Caco-2 (cell line): ENCODE measurements at regions not wholly inside any gene's neighbourhood (a gene's known extent, or its start where the extent isn't known, plus 50 kb on each side); places are given as distances from the start of the nearest gene placed in this dataset.
A peak's percentile ranks its signal among the peaks of the same experiment; 100 is the strongest.

Source experiments
- BruUV-seq: library from RNA; stranded (reverse); fragments of 400-500 nt; replicated peaks from 2 replicates; lab custom pipeline; 2021; lab: Mats Ljungman, UMichigan
- CTCF ChIA-PET: fragments of 300-600 bp; sonication (Branson Sonifier 250); formaldehyde crosslinking; loops from one replicate; lab custom pipeline; 2022; ENCODE audit warnings: antibody characterized with exemption; lab: Charles Lee
- POLR2A ChIA-PET: fragments of 300-600 bp; sonication (Branson Sonifier 250); formaldehyde crosslinking; loops from one replicate; lab custom pipeline; 2022; ENCODE audit warnings: antibody characterized with exemption; lab: Charles Lee
- DNase-seq, 2 experiments: peaks; one replicate each; pipeline versions ENCODE4 v3.0.0 to v3.0.0-alpha.2; 2020 to 2022
- H3K27me3 ChIP-seq: replicated peaks from 2 replicates; pipeline ENCODE4 v1.6.0; 2011; ENCODE audit warnings: low read length; ENCODE audit not compliant: control insufficient read depth, insufficient read depth
- H3K36me3 ChIP-seq: 2 replicates; pipeline ENCODE4 v1.5.1; 2011; ENCODE audit warnings: low read length; ENCODE audit not compliant: control insufficient read depth, insufficient read depth
- H3K4me1 ChIP-seq: fragments of 250-450 bp; sonication (Bioruptor Pico); 2 replicates; pipeline ENCODE4 v1.5.1; 2020; ENCODE audit warnings: mild to moderate bottlenecking
- H3K4me3 ChIP-seq: 2 replicates; pipeline ENCODE4 v1.5.1; 2011; ENCODE audit warnings: low read depth, mild to moderate bottlenecking, control low read depth, low read length
- H3K9me3 ChIP-seq: fragments of 250-450 bp; sonication (Bioruptor Pico); 2 replicates; pipeline ENCODE4 v1.5.1; 2020; ENCODE audit warnings: mild to moderate bottlenecking, moderate library complexity
- H3K27ac Mint-ChIP-seq: one replicate; pipeline ENCODE4 v1.8.0; 2022; ENCODE audit warnings: mixed read lengths; ENCODE audit not compliant: unreplicated experiment
- H3K27me3 Mint-ChIP-seq: one replicate; pipeline ENCODE4 v1.8.0; 2022; ENCODE audit warnings: mixed read lengths; ENCODE audit not compliant: insufficient read depth, unreplicated experiment
- H3K36me3 Mint-ChIP-seq: one replicate; pipeline ENCODE4 v1.8.0; 2022; ENCODE audit warnings: mild to moderate bottlenecking, mixed read lengths; ENCODE audit not compliant: insufficient read depth, unreplicated experiment
- H3K4me1 Mint-ChIP-seq: one replicate; pipeline ENCODE4 v1.8.0; 2022; ENCODE audit warnings: low read depth, mixed read lengths; ENCODE audit not compliant: unreplicated experiment
- H3K4me3 Mint-ChIP-seq: one replicate; pipeline ENCODE4 v1.8.0; 2022; ENCODE audit warnings: mild to moderate bottlenecking, moderate library complexity, mixed read lengths; ENCODE audit not compliant: unreplicated experiment
- H3K9me3 Mint-ChIP-seq: one replicate; pipeline ENCODE4 v1.8.0; 2022; ENCODE audit warnings: mixed read lengths; ENCODE audit not compliant: unreplicated experiment
- CTCF ChIP-seq, 2 experiments: fragments of 200-600 bp in 1 of 2; IDR thresholded peaks; 1 replicate in 1 of 2; 2 replicates in 1 of 2; pipeline versions ENCODE4 v1.5.1 to v1.8.0; 2011 to 2022; ENCODE audit warnings: antibody characterized with exemption in 1 of 2, control low read depth in 1 of 2, inconsistent platforms in 1 of 2, low read depth in 1 of 2, low read length in 1 of 2, mild to moderate bottlenecking in 1 of 2, moderate library complexity in 1 of 2; ENCODE audit not compliant: insufficient read depth in 1 of 2, severe bottlenecking in 1 of 2, unreplicated experiment in 1 of 2
- intact Hi-C: fragments of 100-400 bp; cut with micrococcal nuclease; formaldehyde crosslinking; loops from one replicate; pipeline ENCODE4 v1.10.0; 2022; ENCODE audit not compliant: unreplicated experiment

- TF ChIP-seq CTCF (IDR thresholded peaks at IDR 0.05; ENCODE audit: insufficient read depth in 1 of 2, low read depth in 1 of 2, low read length in 1 of 2, severe bottlenecking in 1 of 2, unreplicated experiment in 1 of 2), result no peak
- intact Hi-C loops, result no loop called here
- Histone ChIP-seq H3K4me3 (no peak overlapping the region), H3K27me3 (no peaks in the 10 kb centered on the region), H3K9me3 (peaks cover 2% of the 10 kb centered on the region; the same call in 1 of the 2 replicates), H3K36me3 (no peaks in the 10 kb centered on the region), H3K4me1 (no peaks in the 10 kb centered on the region)
- Mint-ChIP-seq H3K36me3 (no peaks in the 10 kb centered on the region), H3K9me3 (peaks cover 20% of the 10 kb centered on the region), H3K4me1 (no peaks in the 10 kb centered on the region), H3K27me3 (no peaks in the 10 kb centered on the region), H3K27ac (no peak overlapping the region), H3K4me3 (no peak overlapping the region)
- no TSS peak for BruUV-seq
- CTCF ChIA-PET, result no interaction called here
- no peak for DNase-seq
- POLR2A ChIA-PET, result no interaction called here
Measured at GRCh38 chr10:130763071-130763470, 548.5 kb downstream of the TCERG1L start.

GRCh38 chr10:130763491-130763890 lies 548.0 kb downstream of the TCERG1L start:
- no peaks in the 10 kb centered on the region for H3K4me1 Mint-ChIP-seq
- TF ChIP-seq CTCF (IDR thresholded peaks at IDR 0.05; ENCODE audit: insufficient read depth in 1 of 2, low read depth in 1 of 2, low read length in 1 of 2, severe bottlenecking in 1 of 2, unreplicated experiment in 1 of 2), result no peak
- intact Hi-C loops, result no loop called here
- CTCF ChIA-PET, result no interaction called here
- no peaks in the 10 kb centered on the region for H3K36me3 Mint-ChIP-seq
- Histone ChIP-seq H3K9me3 (peaks cover 4% of the 10 kb centered on the region; the same call in 1 of the 2 replicates), H3K36me3 (no peaks in the 10 kb centered on the region), H3K4me1 (no peaks in the 10 kb centered on the region), H3K4me3 (no peak overlapping the region), H3K27me3 (no peaks in the 10 kb centered on the region)
- peaks cover 20% of the 10 kb centered on the region for H3K9me3 Mint-ChIP-seq
- BruUV-seq, result no TSS peak
- no peak for DNase-seq
- H3K4me3 Mint-ChIP-seq, result no peak overlapping the region
- POLR2A ChIA-PET, result no interaction called here
- no peak overlapping the region for H3K27ac Mint-ChIP-seq
- H3K27me3 Mint-ChIP-seq, result no peaks in the 10 kb centered on the region

- Mint-ChIP-seq H3K9me3 (peaks cover 20% of the 10 kb centered on the region), H3K27ac (no peak overlapping the region), H3K4me1 (no peaks in the 10 kb centered on the region), H3K4me3 (no peak overlapping the region), H3K36me3 (no peaks in the 10 kb centered on the region), H3K27me3 (no peaks in the 10 kb centered on the region)
- Histone ChIP-seq H3K36me3 (no peaks in the 10 kb centered on the region), H3K4me3 (no peak overlapping the region), H3K27me3 (no peaks in the 10 kb centered on the region), H3K4me1 (no peaks in the 10 kb centered on the region), H3K9me3 (peaks cover 4% of the 10 kb centered on the region; the same call in 1 of the 2 replicates)
- BruUV-seq, result no TSS peak
- intact Hi-C loops, result no loop called here
- ChIA-PET POLR2A (no interaction called here), CTCF (no interaction called here)
- TF ChIP-seq CTCF (IDR thresholded peaks at IDR 0.05; ENCODE audit: insufficient read depth in 1 of 2, low read depth in 1 of 2, low read length in 1 of 2, severe bottlenecking in 1 of 2, unreplicated experiment in 1 of 2), result no peak
- DNase-seq, result peak in 1 of 2 experiments; percentile 5
Measured at GRCh38 chr10:130764651-130765050, 546.9 kb downstream of the TCERG1L start.
